GM12878 (cell line): ENCODE measurements at regions not wholly inside any gene's neighbourhood (a gene's known extent, or its start where the extent isn't known, plus 50 kb on each side); places are given as distances from the start of the nearest gene placed in this dataset.

Source experiments
- ATAC-seq: fragments of 200-7000 bp; cut with Tn5 transposase; 3 replicates; pipeline ENCODE4 v1.9.1; 2020; ENCODE audit warnings: mild to moderate bottlenecking, moderate library complexity
- BruUV-seq: library from RNA; stranded (reverse); fragments of 400-500 nt; replicated peaks from 2 replicates; lab custom pipeline; 2021; lab: Mats Ljungman, UMichigan
- CTCF ChIA-PET: fragments of 300-600 bp; sonication (Branson Sonifier 250); formaldehyde crosslinking; extraction: SDS; loops from one replicate; lab custom pipeline; 2021; ENCODE audit warnings: inconsistent platforms; lab: Yijun Ruan, JAX
- POLR2A ChIA-PET: fragments of 350-600 bp; formaldehyde crosslinking; extraction: SDS; loops from one replicate; lab custom pipeline; 2021; ENCODE audit warnings: inconsistent platforms; lab: Charles Lee
- RAD21 ChIA-PET: fragments of 300-600 bp; sonication (Branson Sonifier 250); formaldehyde crosslinking; loops from one replicate; lab custom pipeline; 2023; ENCODE audit warnings: antibody characterized with exemption; ENCODE audit not compliant: unreplicated experiment; lab: Charles Lee
- SMC1A ChIA-PET: fragments of 300-600 bp; sonication (Branson Sonifier 250); formaldehyde crosslinking; loops from one replicate; lab custom pipeline; 2023; ENCODE audit not compliant: unreplicated experiment, uncharacterized antibody; lab: Charles Lee
- DNase-seq: peaks from one replicate; pipeline ENCODE4 v3.0.0-alpha.2; 2011; ENCODE audit warnings: low read depth, low spot score
- FAIRE-seq: peaks from 3 replicates; lab custom pipeline; 2011; peaks lifted over from hg19 to GRCh38; lab: Jason Lieb, UNC
- H2AFZ ChIP-seq: 2 replicates; pipeline ENCODE4 v1.6.0; 2011; ENCODE audit warnings: low read depth, low read length, control low read depth; ENCODE audit not compliant: control insufficient read depth
- H3K27ac ChIP-seq: 2 replicates; pipeline ENCODE4 v1.5.1; 2011; ENCODE audit warnings: control low read depth; ENCODE audit not compliant: control insufficient read depth, insufficient read depth
- H3K27me3 ChIP-seq, 2 experiments: replicated peaks in 1 of 2; 2 replicates each; pipeline versions ENCODE4 v1.6.0 to v1.6.1; 2011; ENCODE audit warnings: low read length in 1 of 2; ENCODE audit not compliant: control insufficient read depth in 2 of 2, insufficient read depth in 2 of 2
- H3K36me3 ChIP-seq, 2 experiments: 2 replicates each; pipeline ENCODE4 v1.5.1; 2011; ENCODE audit warnings: low read length in 1 of 2; ENCODE audit not compliant: control insufficient read depth in 2 of 2, insufficient read depth in 2 of 2
- H3K4me1 ChIP-seq: 2 replicates; pipeline ENCODE4 v1.6.1; 2011; ENCODE audit warnings: mild to moderate bottlenecking, low read length, moderate library complexity, mixed read lengths; ENCODE audit not compliant: control insufficient read depth, insufficient read depth
- H3K4me2 ChIP-seq: 2 replicates; pipeline ENCODE4 v1.6.0; 2011; ENCODE audit warnings: control low read depth; ENCODE audit not compliant: control insufficient read depth, insufficient read depth
- H3K4me3 ChIP-seq: fragments of 200-600 bp; sonication (generic); 2 replicates; pipeline ENCODE4 v1.5.1; 2016
- H3K79me2 ChIP-seq: 2 replicates; pipeline ENCODE4 v1.6.0; 2011; ENCODE audit warnings: low read length; ENCODE audit not compliant: control insufficient read depth, insufficient read depth
- H3K9ac ChIP-seq: 2 replicates; pipeline ENCODE4 v1.8.0; 2011; ENCODE audit warnings: low read length, control low read depth, mixed read lengths; ENCODE audit not compliant: control insufficient read depth, insufficient read depth
- H3K9me3 ChIP-seq: replicated peaks from 3 replicates; pipeline ENCODE4 v1.5.1; 2011; ENCODE audit warnings: mild to moderate bottlenecking, low read length; ENCODE audit not compliant: control insufficient read depth, insufficient read depth
- H4K20me1 ChIP-seq: 2 replicates; pipeline ENCODE4 v1.6.0; 2011; ENCODE audit not compliant: control insufficient read depth, insufficient read depth
- ATF3 ChIP-seq: IDR thresholded peaks from 2 replicates; pipeline ENCODE4 v1.6.1; 2011; ENCODE audit warnings: low read depth, mild to moderate bottlenecking, low read length, moderate library complexity, borderline replicate concordance; ENCODE audit errors: extremely low read depth
- CREB1 ChIP-seq: IDR thresholded peaks from 2 replicates; pipeline ENCODE4 v1.6.1; 2012; ENCODE audit warnings: low read depth, mild to moderate bottlenecking, inconsistent platforms
- ETV6 ChIP-seq, 2 experiments: fragments of 450-650 bp in 1 of 2; IDR thresholded peaks in 1 of 2; conservative IDR thresholded peaks in 1 of 2; 2 replicates each; pipeline ENCODE4 v1.6.1; 2014; ENCODE audit warnings: antibody characterized with exemption in 1 of 2, borderline replicate concordance in 1 of 2, low read depth in 1 of 2, mild to moderate bottlenecking in 1 of 2, moderate library complexity in 1 of 2
- HDAC2 ChIP-seq: fragments of 200-600 bp; sonication (generic); IDR thresholded peaks from 2 replicates; pipeline ENCODE4 v1.6.1; 2017
- LARP7 ChIP-seq: fragments of 450-650 bp; IDR thresholded peaks from 2 replicates; pipeline ENCODE4 v1.6.1; 2017; ENCODE audit warnings: mild to moderate bottlenecking
- POLR2AphosphoS5 ChIP-seq: IDR thresholded peaks from 2 replicates; pipeline ENCODE4 v1.6.1; 2011; ENCODE audit warnings: mild to moderate bottlenecking, low read length, inconsistent platforms
- RFX5 ChIP-seq: IDR thresholded peaks from 2 replicates; pipeline ENCODE4 v1.6.1; 2011; ENCODE audit warnings: low read depth, low read length, improper control_type of control experiment
- SMAD1 ChIP-seq: fragments of 450-650 bp; IDR thresholded peaks from 2 replicates; pipeline ENCODE4 v1.6.1; 2018; ENCODE audit warnings: mild to moderate bottlenecking, low read depth; ENCODE audit not compliant: partially characterized antibody
- ZNF687 ChIP-seq: fragments of 450-650 bp; IDR thresholded peaks from 2 replicates; pipeline ENCODE4 v1.6.1; 2017; ENCODE audit warnings: mild to moderate bottlenecking, moderate library complexity
- WGBS: methylation state at CpG from one replicate; pipeline ENCODE4 v1.1.6; 2016; ENCODE audit warnings: low lambda C conversion rate; ENCODE audit not compliant: insufficient replicate concordance, insufficient coverage; ENCODE audit errors: missing lambda C conversion rate; 5-methylcytosine and 5-hydroxymethylcytosine counted together
- in situ Hi-C: fragments of 300-500 bp; cut with MboI; formaldehyde crosslinking; loops from 9 replicates; pipeline ENCODE4 v1.14.3; 2018; ENCODE audit warnings: mixed read lengths
- intact Hi-C: fragments of 100-400 bp; cut with micrococcal nuclease; formaldehyde crosslinking; loops from one replicate; pipeline ENCODE4 v1.14.2; 2022; ENCODE audit not compliant: unreplicated experiment

DNA sequence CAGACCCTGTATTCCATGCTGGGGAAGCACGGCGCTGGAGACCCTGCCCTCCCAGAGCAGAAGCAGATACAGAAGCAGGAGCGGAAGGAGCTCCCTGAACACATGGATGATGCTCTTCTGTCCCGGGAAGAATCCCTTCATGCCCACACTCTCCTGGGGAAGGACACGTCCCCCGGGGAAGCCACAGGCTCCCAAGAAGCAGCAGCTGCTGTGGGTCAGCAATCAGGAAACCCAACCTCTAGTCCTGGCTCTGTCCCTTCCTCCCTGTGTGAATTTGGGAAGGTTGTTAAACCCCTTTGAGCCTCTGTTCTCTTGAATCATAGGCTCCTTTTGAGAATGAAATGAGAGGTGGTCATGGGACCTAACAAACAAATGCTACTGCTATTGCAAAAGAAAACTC, 176.2 kb upstream of the TPM1 start:
- no peaks in the 10 kb centered on the region for H3K9me3 ChIP-seq
- H2AFZ ChIP-seq, result no peak overlapping the region
- in situ Hi-C loops (no loop called here), intact Hi-C loops (no loop called here)
- no TSS peak for BruUV-seq
- H3K4me3 ChIP-seq, result no peak overlapping the region
- no peaks in the 10 kb centered on the region for H4K20me1 ChIP-seq
- H3K4me2 ChIP-seq, result no peak overlapping the region
- ChIA-PET RAD21 (no interaction called here), SMC1A (no interaction called here), CTCF (interaction anchor here (1.1 kb wide), 1 partner anchor 19 kb away, joined by 3 read pairs; no protein-coding TSS in a partner anchor), POLR2A (no interaction called here)
- no peaks in the 10 kb centered on the region for H3K4me1 ChIP-seq
- H3K36me3 ChIP-seq, result no peaks in the 10 kb centered on the region
- H3K9ac ChIP-seq, result no peak overlapping the region
- WGBS, result 23% methylated on average over 6 of the region's 6 CpGs
- H3K27ac ChIP-seq, result no peak overlapping the region
- no peaks in the 10 kb centered on the region for H3K79me2 ChIP-seq
- no peaks in the 10 kb centered on the region; a peak in 1 of 4 replicates for H3K27me3 ChIP-seq
- DNase-seq, result no peak
- ATAC-seq, result no peak
- TF ChIP-seq ETV6 (conservative IDR thresholded peaks at IDR 0.05 in 1 of 2, IDR thresholded peaks at IDR 0.05 in 1 of 2; ENCODE audit: borderline replicate concordance in 1 of 2, low read depth in 1 of 2) (no peak), ATF3 (no peak), HDAC2 (no peak), ZNF687 (no peak), RFX5 (no peak), POLR2AphosphoS5 (no peak), SMAD1 (no peak), CREB1 (no peak), LARP7 (no peak)
- FAIRE-seq, result no peak
